Neural cell (in vitro differentiated cells): ENCODE measurements at regions not wholly inside any gene's neighbourhood (a gene's known extent, or its start where the extent isn't known, plus 50 kb on each side); places are given as distances from the start of the nearest gene placed in this dataset.

ENCODE experiments used
- H2AFZ ChIP-seq: fragments of 200-600, 300-800 bp; sonication (generic), shearing (Covaris generic); 2 replicates; pipeline ENCODE4 v1.6.0; 2014; ENCODE audit warnings: low read depth, mild to moderate bottlenecking, antibody characterized with exemption, low read length, moderate library complexity
- H3F3A ChIP-seq: fragments of 200-600 bp; shearing (Covaris generic); 2 replicates; pipeline ENCODE4 v1.6.1; 2016; ENCODE audit warnings: mild to moderate bottlenecking, moderate library complexity, mixed read lengths, antibody characterized with exemption, low read length; ENCODE audit not compliant: insufficient read depth, poor library complexity, severe bottlenecking
- H3K27ac ChIP-seq: fragments of 200-600, 300-800 bp; sonication (generic), shearing (Covaris generic); 2 replicates; pipeline ENCODE4 v1.5.1; 2014; ENCODE audit warnings: mild to moderate bottlenecking, low read length, moderate library complexity
- H3K27me3 ChIP-seq: fragments of 300-800, 200-600 bp; sonication (generic), shearing (Covaris generic); 2 replicates; pipeline ENCODE4 v1.6.0; 2014; ENCODE audit warnings: mild to moderate bottlenecking, low read depth, low read length, moderate library complexity; ENCODE audit not compliant: insufficient read depth
- H3K36me3 ChIP-seq: fragments of 300-800, 200-600 bp; sonication (generic), shearing (Covaris generic); 2 replicates; pipeline ENCODE4 v1.5.1; 2014; ENCODE audit warnings: mild to moderate bottlenecking, antibody characterized with exemption, low read length, moderate library complexity; ENCODE audit not compliant: insufficient read depth
- H3K4me2 ChIP-seq: fragments of 300-800, 200-600 bp; sonication (generic), shearing (Covaris generic); 2 replicates; pipeline ENCODE4 v1.6.0; 2014; ENCODE audit warnings: mild to moderate bottlenecking, low read length
- H3K4me3 ChIP-seq: fragments of 300-800, 200-600 bp; sonication (generic), shearing (Covaris generic); 2 replicates; pipeline ENCODE4 v1.5.1; 2014; ENCODE audit warnings: mild to moderate bottlenecking, low read length, moderate library complexity
- H3K79me2 ChIP-seq: fragments of 200-600 bp; shearing (Covaris generic); replicated peaks from 2 replicates; pipeline ENCODE4 v1.6.0; 2014; ENCODE audit warnings: mild to moderate bottlenecking, low read length, moderate library complexity; ENCODE audit not compliant: insufficient read depth
- H3K9ac ChIP-seq: fragments of 300-800, 200-600 bp; sonication (generic), shearing (Covaris generic); 2 replicates; pipeline ENCODE4 v1.6.1; 2016; ENCODE audit warnings: mild to moderate bottlenecking, low read length, mixed read lengths
- H3K9me2 ChIP-seq: fragments of 200-600 bp; shearing (Covaris generic); 2 replicates; pipeline ENCODE4 v1.6.1; 2016; ENCODE audit warnings: mild to moderate bottlenecking, low read length, mixed read lengths; ENCODE audit not compliant: insufficient read depth
- H3K9me3 ChIP-seq: fragments of 200-600, 300-800 bp; sonication (generic), shearing (Covaris generic); 2 replicates; pipeline ENCODE4 v1.6.1; 2016; ENCODE audit warnings: mild to moderate bottlenecking, mixed run types, low read length, moderate library complexity, mixed read lengths
- H4K20me1 ChIP-seq: fragments of 200-600 bp; shearing (Covaris generic); 2 replicates; pipeline ENCODE4 v1.6.1; 2016; ENCODE audit warnings: mild to moderate bottlenecking, mixed run types; ENCODE audit not compliant: insufficient read depth
- CTCF ChIP-seq: fragments of 450-650 bp; IDR thresholded peaks from 2 replicates; pipeline ENCODE4 v1.5.1; 2014; ENCODE audit warnings: antibody characterized with exemption, mild to moderate bottlenecking, moderate library complexity; ENCODE audit not compliant: poor library complexity, severe bottlenecking
- EP300 ChIP-seq: fragments of 450-650 bp; conservative IDR thresholded peaks from 2 replicates; pipeline ENCODE4 v1.6.1; 2014; ENCODE audit warnings: antibody characterized with exemption, mild to moderate bottlenecking, moderate library complexity; ENCODE audit not compliant: poor library complexity, severe bottlenecking
- EZH2 ChIP-seq: fragments of 200-600, 300-800 bp; shearing (Covaris generic), sonication (generic); IDR thresholded peaks from 2 replicates; pipeline ENCODE4 v1.6.1; 2014; ENCODE audit warnings: antibody characterized with exemption, low read length, borderline replicate concordance, mild to moderate bottlenecking; ENCODE audit not compliant: insufficient read depth, poor library complexity, severe bottlenecking
- MXI1 ChIP-seq: fragments of 450-650 bp; conservative IDR thresholded peaks from 2 replicates; pipeline ENCODE4 v1.6.1; 2014; ENCODE audit warnings: antibody characterized with exemption, mild to moderate bottlenecking; ENCODE audit not compliant: poor library complexity, severe bottlenecking
- POLR2AphosphoS5 ChIP-seq: IDR thresholded peaks from 2 replicates; pipeline ENCODE4 v1.6.1; 2012
- RAD21 ChIP-seq: fragments of 450-650 bp; conservative IDR thresholded peaks from 2 replicates; pipeline ENCODE4 v1.6.1; 2014; ENCODE audit warnings: antibody characterized with exemption, mild to moderate bottlenecking, moderate library complexity
- REST ChIP-seq: IDR thresholded peaks from 2 replicates; pipeline ENCODE4 v1.6.1; 2012; ENCODE audit warnings: borderline replicate concordance
- SMC3 ChIP-seq: fragments of 450-650 bp; conservative IDR thresholded peaks from 2 replicates; pipeline ENCODE4 v1.6.1; 2014; ENCODE audit warnings: antibody characterized with exemption, mild to moderate bottlenecking, moderate library complexity; ENCODE audit not compliant: poor library complexity
- TAF1 ChIP-seq: IDR thresholded peaks from 2 replicates; pipeline ENCODE4 v1.6.1; 2012; ENCODE audit warnings: low read depth

GRCh38 chr2:144323946-144324345, 196.0 kb downstream of the ZEB2 start:
- H3K36me3 ChIP-seq, result no peaks in the 10 kb centered on the region
- H3K9me2 ChIP-seq, result no peaks in the 10 kb centered on the region
- H3K4me3 ChIP-seq, result no peak overlapping the region
- H3K79me2 ChIP-seq, result no peaks in the 10 kb centered on the region
- H2AFZ ChIP-seq, result no peak overlapping the region
- no peak overlapping the region for H3K4me2 ChIP-seq
- no peaks in the 10 kb centered on the region for H3K27me3 ChIP-seq
- H3K27ac ChIP-seq, result no peak overlapping the region
- no peak for TF ChIP-seq TAF1
- no peak overlapping the region for H3K9ac ChIP-seq
- H3F3A ChIP-seq, result no peaks in the 10 kb centered on the region
- H3K9me3 ChIP-seq, result no peaks in the 10 kb centered on the region
- H4K20me1 ChIP-seq, result no peaks in the 10 kb centered on the region

- Histone ChIP-seq H3K27ac (no peak overlapping the region), H4K20me1 (no peaks in the 10 kb centered on the region), H3F3A (no peaks in the 10 kb centered on the region), H3K79me2 (no peaks in the 10 kb centered on the region), H3K4me3 (no peak overlapping the region), H3K9ac (no peak overlapping the region), H3K4me2 (no peak overlapping the region), H3K27me3 (no peaks in the 10 kb centered on the region), H3K36me3 (no peaks in the 10 kb centered on the region), H3K9me3 (no peaks in the 10 kb centered on the region), H3K9me2 (no peaks in the 10 kb centered on the region), H2AFZ (no peak overlapping the region)
- TF ChIP-seq REST, result no peak
- no peak for TF ChIP-seq EP300
- no peak for TF ChIP-seq CTCF
- TF ChIP-seq TAF1, result no peak
- TF ChIP-seq SMC3, result no peak
- no peak for TF ChIP-seq EZH2
- no peak for TF ChIP-seq RAD21
- no peak for TF ChIP-seq POLR2AphosphoS5
- no peak for TF ChIP-seq MXI1
Measured at GRCh38 chr2:144322379-144322778, 197.5 kb downstream of the ZEB2 start.

DNA sequence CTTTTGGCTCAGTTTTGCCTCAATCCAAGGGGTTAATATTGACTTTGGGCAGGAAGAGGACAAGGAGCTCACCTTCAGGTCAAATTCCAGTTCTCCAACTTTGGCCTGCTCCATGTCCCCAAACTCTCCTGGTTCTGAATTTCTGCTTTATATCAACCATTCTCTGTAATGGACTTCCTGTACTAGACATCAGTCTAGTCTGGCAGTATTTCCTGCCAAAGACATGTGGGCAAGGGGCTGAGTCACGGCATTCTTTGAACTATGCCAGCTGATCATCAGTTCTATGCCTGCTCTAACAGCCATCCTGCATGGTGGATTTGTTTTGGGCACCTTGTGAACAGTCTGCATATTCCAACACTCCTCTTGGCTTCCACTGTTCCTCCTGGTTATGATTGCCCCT, 199.4 kb downstream of the ZEB2 start:
- no peaks in the 10 kb centered on the region for H3K9me2 ChIP-seq
- no peaks in the 10 kb centered on the region for H3K27me3 ChIP-seq
- H3K4me3 ChIP-seq, result no peak overlapping the region
- no peak overlapping the region for H2AFZ ChIP-seq
- no peak overlapping the region for H3K4me2 ChIP-seq
- no peaks in the 10 kb centered on the region for H3K9me3 ChIP-seq
- no peaks in the 10 kb centered on the region for H3K36me3 ChIP-seq
- H4K20me1 ChIP-seq, result no peaks in the 10 kb centered on the region
- no peak for TF ChIP-seq POLR2AphosphoS5
- no peak for TF ChIP-seq EZH2
- H3F3A ChIP-seq, result no peaks in the 10 kb centered on the region
- no peak overlapping the region for H3K27ac ChIP-seq
- H3K79me2 ChIP-seq, result no peaks in the 10 kb centered on the region
- H3K9ac ChIP-seq, result no peak overlapping the region
